ENCODE measurements at regions not wholly inside any gene's neighbourhood (a gene's known extent, or its start where the extent isn't known, plus 50 kb on each side); places are given as distances from the start of the nearest gene placed in this dataset.

- TF ChIP-seq TAF1 (IDR thresholded peaks at IDR 0.05; ENCODE audit: borderline replicate concordance, insufficient read depth, low read length) (no peak), REST (IDR thresholded peaks at IDR 0.05; ENCODE audit: insufficient read depth in 1 of 2, low read depth in 2 of 2, low read length in 2 of 2) (no peak), POLR2AphosphoS5 (IDR thresholded peaks at IDR 0.05; ENCODE audit: low read depth, low read length) (no peak), FOXP2 (optimal IDR thresholded peaks at IDR 0.05; ENCODE audit: borderline replicate concordance, extremely low read depth, extremely low read length, insufficient read depth) (no peak), SIN3A (IDR thresholded peaks at IDR 0.05; ENCODE audit: borderline replicate concordance, insufficient read depth, low read length) (no peak)
Observed at GRCh38 chr10:23692736-23693135, 253.9 kb downstream of the OTUD1 start.

- no peak for TF ChIP-seq REST (IDR thresholded peaks at IDR 0.05; ENCODE audit: insufficient read depth in 1 of 2, low read depth in 2 of 2, low read length in 2 of 2)
- TF ChIP-seq FOXP2 (optimal IDR thresholded peaks at IDR 0.05; ENCODE audit: borderline replicate concordance, extremely low read depth, extremely low read length, insufficient read depth), result no peak
- no peak for TF ChIP-seq TAF1 (IDR thresholded peaks at IDR 0.05; ENCODE audit: borderline replicate concordance, insufficient read depth, low read length)
- TF ChIP-seq POLR2AphosphoS5 (IDR thresholded peaks at IDR 0.05; ENCODE audit: low read depth, low read length), result no peak
- no peak for TF ChIP-seq SIN3A (IDR thresholded peaks at IDR 0.05; ENCODE audit: borderline replicate concordance, insufficient read depth, low read length)
Observed at GRCh38 chr10:23693501-23693901, 254.6 kb downstream of the OTUD1 start.

GRCh38 chr10:23693925-23694324, 255.1 kb downstream of the OTUD1 start:
- TF ChIP-seq FOXP2 (optimal IDR thresholded peaks at IDR 0.05; ENCODE audit: borderline replicate concordance, extremely low read depth, extremely low read length, insufficient read depth) (no peak), TAF1 (IDR thresholded peaks at IDR 0.05; ENCODE audit: borderline replicate concordance, insufficient read depth, low read length) (no peak), REST (IDR thresholded peaks at IDR 0.05; ENCODE audit: insufficient read depth in 1 of 2, low read depth in 2 of 2, low read length in 2 of 2) (no peak), POLR2AphosphoS5 (IDR thresholded peaks at IDR 0.05; ENCODE audit: low read depth, low read length) (no peak), SIN3A (IDR thresholded peaks at IDR 0.05; ENCODE audit: borderline replicate concordance, insufficient read depth, low read length) (no peak)

GRCh38 chr10:23694446-23694920, 255.6 kb downstream of the OTUD1 start:
- TF ChIP-seq FOXP2 (optimal IDR thresholded peaks at IDR 0.05; ENCODE audit: borderline replicate concordance, extremely low read depth, extremely low read length, insufficient read depth), result no peak
- TF ChIP-seq TAF1 (IDR thresholded peaks at IDR 0.05; ENCODE audit: borderline replicate concordance, insufficient read depth, low read length), result no peak
- TF ChIP-seq SIN3A (IDR thresholded peaks at IDR 0.05; ENCODE audit: borderline replicate concordance, insufficient read depth, low read length), result no peak
- TF ChIP-seq POLR2AphosphoS5 (IDR thresholded peaks at IDR 0.05; ENCODE audit: low read depth, low read length), result no peak
- no peak for TF ChIP-seq REST (IDR thresholded peaks at IDR 0.05; ENCODE audit: insufficient read depth in 1 of 2, low read depth in 2 of 2, low read length in 2 of 2)
